Activated CD8-positive, alpha-beta memory T cell treated with anti-CD3 and anti-CD28 coated beads, Interleukin-2, amount 50 U/mL, for 48 hours (primary cell): ENCODE measurements at regions not wholly inside any gene's neighbourhood (a gene's known extent, or its start where the extent isn't known, plus 50 kb on each side); places are given as distances from the start of the nearest gene placed in this dataset.
"Not testable (repeated sequence)": the region's sequence is repeated elsewhere in the genome, so short reads cannot be mapped to it uniquely, and the experiment has no call there.

ENCODE experiments used
- DNase-seq: peaks from one replicate; pipeline ENCODE4 v3.0.0-alpha.2; 2020

DNA sequence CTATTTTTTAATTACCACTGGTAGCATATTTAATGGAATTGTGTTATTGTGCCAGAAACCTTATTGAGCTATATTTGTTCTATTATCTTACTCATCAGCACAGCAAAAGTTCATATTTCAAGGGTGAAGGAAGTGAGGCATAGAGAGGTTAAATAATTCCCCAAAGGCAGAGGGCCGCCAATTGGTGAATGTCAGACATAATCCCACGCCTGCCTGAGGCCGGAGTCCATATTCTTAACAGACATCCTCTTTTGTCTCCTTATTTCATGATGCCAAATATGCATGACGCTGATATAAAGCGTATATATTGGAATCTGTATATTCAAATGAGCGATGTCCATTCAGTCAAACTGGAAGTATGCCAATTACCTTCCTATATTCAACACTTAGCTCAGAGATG, 505.0 kb upstream of the SLC35B3 start:
- DNase-seq: no peak

DNA sequence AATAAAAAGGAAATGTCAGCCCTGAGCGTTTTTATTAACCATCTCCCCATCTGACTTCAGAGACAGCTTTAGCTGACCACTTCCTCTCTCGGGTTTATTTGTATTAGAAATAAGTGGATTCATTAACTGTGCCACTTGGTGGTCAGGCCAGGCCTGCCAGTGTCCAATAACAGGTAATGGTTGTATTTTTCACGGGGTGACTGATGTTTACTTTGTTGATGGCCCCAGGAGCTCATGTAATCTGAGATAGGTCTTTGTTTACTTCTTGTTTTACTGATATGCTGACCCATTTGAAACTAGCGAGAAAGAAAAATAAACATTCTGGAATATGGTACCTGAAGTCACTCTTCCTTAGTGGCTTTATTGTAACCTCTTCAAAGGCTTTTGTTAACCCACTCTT, 504.3 kb upstream of the SLC35B3 start:
- no peak for DNase-seq

- no peak for DNase-seq
Measured at GRCh38 chr6:8934318-8934717, 499.0 kb upstream of the SLC35B3 start.

GRCh38 chr6:8930009-8930408, 494.7 kb upstream of the SLC35B3 start:
- DNase-seq: no peak

- not testable (repeated sequence) for DNase-seq
Measured at GRCh38 chr6:8920244-8920643, 484.9 kb upstream of the SLC35B3 start.

DNA sequence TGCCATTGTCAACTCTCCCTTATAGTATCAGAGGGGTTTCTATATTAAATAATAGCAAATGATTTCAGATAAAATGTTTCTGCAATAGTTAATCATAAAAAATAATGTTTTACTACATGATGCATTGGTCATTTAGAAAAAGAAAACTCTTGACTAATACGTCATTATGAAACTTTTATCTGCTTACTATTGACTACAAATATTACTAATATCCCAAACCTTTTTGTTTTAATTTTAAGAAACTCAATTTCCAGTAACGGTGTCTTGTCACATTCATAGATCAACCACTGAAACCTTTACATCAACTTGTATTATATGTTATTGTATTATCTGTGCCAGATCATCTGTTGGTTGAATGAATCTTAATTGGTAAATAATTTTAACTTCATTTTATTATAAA, 482.9 kb upstream of the SLC35B3 start:
- DNase-seq: no peak

GRCh38 chr6:8914700-8915099, 479.4 kb upstream of the SLC35B3 start:
- no peak for DNase-seq

DNA sequence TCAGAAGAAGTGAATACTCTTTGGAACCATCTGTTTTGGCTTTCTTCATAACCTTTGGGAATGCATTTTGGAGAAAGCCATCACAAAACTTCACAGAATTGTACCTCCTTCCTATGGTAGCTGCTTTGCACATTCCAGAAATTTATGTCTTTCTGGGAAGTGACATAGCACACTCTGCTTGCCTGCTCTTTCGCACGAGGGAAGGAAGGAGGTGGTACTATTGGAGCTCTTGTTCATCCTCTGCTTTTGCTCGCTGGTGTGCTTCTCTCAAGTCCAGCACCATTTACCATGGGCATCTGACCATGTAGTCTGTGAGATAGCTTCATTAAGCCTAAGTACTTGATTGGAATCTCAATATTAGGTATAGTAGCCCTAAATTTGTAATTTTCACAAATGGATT, 473.3 kb upstream of the SLC35B3 start:
- no peak for DNase-seq

DNA sequence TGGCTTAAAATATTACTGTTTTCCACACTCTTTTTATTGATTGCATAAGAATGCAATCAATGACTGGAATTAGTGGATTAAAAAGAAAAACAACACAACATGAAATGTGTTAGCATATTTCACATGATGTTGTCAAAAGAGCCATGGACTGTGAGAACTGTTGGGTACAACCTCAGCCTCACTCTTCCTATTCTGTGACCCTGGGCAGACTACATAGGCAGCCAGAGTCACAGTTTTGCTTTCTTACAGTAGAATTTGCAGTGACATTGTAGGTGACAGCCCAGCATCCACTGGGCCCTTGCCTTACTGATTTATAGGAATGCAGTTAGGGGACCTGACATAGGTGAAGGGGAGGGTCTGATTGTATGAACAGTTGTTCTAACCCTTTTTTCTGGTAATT, 471.4 kb upstream of the SLC35B3 start:
- DNase-seq: no peak

GRCh38 chr6:8905757-8906156, 470.4 kb upstream of the SLC35B3 start:
- no peak for DNase-seq

DNA sequence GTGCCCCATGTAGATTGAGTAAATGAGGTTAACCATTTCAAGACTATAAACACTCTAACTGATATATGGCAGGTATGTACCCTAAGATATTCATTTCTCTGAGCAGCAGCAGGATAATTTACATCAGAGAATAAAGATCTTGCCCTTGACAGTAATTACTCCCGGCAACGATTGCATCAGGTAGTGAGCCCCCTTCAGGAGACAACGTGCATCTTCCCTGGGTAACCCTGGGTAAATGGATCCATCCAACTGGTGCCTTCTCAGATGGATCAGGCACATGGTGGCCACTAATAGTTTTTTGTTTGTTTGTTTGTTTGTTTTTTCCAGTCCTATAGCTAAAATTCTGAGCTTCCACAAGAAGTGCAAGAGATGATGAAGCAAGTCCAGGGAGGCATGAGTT, 469.4 kb upstream of the SLC35B3 start:
- no peak for DNase-seq

DNA sequence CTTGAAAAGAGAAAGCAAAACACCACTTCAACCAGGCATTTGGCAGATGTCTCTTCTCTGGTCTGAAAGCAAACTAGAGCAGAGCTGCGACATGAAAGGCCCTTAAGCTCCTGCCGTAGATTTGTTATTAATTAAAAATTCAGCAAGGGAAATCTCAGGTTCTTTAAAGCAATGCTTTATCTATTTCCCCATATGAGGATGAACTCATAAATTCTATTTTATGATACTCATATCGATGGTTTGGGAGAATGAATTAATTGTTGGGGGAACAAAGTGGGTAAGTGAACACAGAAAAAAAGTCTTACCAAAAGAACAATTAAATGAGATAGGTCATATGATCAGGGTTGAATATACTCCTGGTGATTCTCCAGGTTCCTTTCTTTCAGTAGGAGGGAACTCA, 464.7 kb upstream of the SLC35B3 start:
- no peak for DNase-seq

GRCh38 chr6:8889514-8889913, 454.2 kb upstream of the SLC35B3 start:
- DNase-seq: no peak

GRCh38 chr6:8888468-8888867, 453.1 kb upstream of the SLC35B3 start:
- DNase-seq: no peak

GRCh38 chr6:8881663-8882062, 446.3 kb upstream of the SLC35B3 start:
- no peak for DNase-seq

GRCh38 chr6:8879334-8879733, 444.0 kb upstream of the SLC35B3 start:
- DNase-seq: no peak

DNA sequence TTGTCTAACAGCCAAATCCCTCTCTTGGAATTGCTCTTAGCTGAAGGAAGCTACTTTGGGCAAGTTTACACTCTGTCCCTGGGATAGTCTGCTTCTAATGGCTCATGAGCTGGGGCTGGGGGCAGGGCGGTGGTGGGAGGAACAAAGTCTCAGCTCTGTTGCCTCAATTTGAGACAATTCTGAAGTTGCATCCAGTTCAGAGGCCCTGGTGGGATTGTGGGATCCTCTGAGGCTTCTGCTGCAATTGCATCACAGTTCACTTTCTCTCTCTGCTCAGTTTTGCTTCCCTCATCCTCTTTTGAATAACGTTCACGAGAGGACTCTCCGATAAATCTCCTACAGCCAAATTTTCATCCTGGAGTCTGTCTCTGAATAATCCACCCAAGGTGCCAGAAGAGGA, 440.6 kb upstream of the SLC35B3 start:
- DNase-seq: no peak

DNA sequence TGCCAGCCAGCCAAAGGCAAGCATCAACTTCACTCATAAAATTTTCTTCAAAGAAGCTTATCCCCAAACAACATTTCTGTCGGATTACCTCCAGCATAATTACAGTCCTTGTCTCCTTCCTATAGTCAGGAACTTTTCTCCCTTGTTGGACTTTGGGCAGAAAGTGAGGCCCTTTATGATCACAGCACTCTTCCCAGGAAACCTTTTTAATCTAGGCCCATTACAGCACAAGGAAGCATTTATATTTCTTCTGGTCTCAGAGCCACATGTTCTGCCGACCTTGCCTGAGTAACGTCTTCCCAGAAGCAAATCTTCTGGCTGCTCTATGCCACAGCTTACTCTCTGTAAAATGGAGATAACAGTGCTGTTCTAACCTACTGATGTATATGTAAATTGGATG, 437.2 kb upstream of the SLC35B3 start:
- DNase-seq: no peak

DNA sequence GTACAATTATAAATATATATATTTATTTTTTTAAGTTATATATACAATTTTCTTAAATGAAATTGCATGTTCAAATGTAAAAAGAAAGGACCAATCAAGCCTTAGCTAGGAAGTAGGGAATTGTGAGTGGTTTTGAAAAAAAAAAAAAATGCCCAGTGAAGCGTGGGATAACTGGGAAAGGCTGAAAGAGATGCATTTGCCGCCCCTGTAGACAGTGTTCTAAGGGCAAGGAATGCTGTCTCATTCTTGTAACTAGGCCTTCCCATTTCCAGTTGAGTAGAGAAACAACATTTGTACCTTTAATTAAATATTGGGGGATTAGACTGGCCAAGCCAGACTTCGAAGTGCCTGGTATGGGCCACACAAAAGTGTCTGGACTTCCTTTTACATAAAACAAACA, 430.1 kb upstream of the SLC35B3 start:
- no peak for DNase-seq

DNA sequence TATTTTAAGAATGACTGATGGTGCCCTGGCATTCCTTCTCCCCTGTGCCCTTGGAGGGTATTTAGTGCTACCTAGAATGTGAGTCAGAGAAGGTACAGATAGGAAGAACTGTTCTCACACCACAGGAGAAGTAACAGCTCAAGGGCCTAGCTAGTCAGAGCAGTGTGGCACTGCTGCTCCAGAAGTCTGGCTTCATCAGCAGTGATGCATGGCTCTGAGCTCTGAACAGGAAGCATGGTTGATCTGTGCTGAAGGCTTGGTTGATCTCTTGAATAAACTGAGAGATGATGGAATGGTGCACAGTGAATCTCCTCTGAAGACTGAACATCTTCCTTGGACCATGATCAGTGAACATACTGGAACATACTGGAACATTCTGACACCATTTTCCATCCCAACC, 425.3 kb upstream of the SLC35B3 start:
- no peak for DNase-seq

DNA sequence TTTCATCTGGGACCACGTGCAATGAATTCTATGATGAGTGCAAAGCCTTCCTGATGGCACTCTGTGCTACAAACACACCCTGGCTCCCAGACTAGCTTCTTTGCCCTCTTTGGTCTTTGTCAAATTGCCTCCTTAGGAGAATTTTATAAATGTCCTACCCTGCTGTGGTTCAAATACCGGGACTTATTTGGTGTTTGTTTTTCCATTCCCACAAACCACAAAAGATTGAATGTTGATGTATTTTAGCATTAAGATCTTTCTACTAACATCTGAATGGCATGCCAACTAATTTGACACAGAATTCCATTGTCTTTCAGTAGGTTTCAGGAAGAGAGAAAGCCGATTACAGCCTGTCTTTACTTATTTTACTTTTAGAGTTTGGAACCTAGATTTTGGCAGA, 424.2 kb upstream of the SLC35B3 start:
- no peak for DNase-seq

DNA sequence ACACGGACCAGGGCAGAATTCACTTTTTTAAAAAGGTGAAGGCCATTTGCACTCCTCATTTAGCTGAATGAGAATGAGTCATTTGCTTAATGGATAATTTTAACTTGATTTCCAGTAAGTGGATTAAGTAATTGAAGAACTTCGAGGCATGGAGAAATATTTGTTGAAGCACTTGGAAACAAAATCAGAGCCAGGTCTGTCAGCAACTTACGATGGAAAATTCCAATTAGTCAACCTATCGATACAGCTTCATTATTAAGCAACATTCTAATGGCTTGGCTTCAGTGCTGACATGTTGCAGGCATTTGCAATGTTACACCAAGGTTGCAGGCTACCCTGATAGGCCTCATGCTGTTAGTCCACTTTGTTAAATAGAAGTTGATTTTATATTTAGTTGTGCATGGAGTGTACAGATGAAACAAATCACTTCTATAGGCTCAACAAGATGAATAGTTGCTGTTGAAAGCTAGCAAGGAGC, 423.5 kb upstream of the SLC35B3 start:
- no peak for DNase-seq

- no peak for DNase-seq
Measured at GRCh38 chr6:8857160-8857559, 421.8 kb upstream of the SLC35B3 start.

- DNase-seq: no peak
Measured at GRCh38 chr6:8855411-8855810, 420.1 kb upstream of the SLC35B3 start.

- no peak for DNase-seq
Measured at GRCh38 chr6:8852332-8852731, 417.0 kb upstream of the SLC35B3 start.

DNA sequence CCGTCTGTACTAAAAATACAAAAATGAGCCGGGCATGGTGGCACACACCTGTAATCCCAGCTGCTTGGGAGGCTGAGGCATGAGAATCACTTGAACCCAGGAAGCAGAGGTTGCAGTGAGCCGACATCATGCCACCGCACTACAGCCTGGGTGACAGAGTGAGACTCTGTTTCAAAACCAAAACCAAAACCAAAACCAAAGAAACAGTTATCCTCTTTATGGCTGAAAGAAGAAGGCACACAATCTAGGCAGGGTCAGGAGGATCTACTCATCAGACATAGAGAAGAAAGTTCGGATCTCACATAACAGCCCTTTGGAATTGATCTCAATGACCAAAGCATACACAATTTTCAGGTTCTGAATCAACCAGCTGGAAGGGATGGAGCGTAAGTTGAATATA, 411.3 kb upstream of the SLC35B3 start:
- not testable (repeated sequence) for DNase-seq
